ENCODE measurements at regions not wholly inside any gene's neighbourhood (a gene's known extent, or its start where the extent isn't known, plus 50 kb on each side); places are given as distances from the start of the nearest gene placed in this dataset.

- no peak overlapping the region for H3K27ac ChIP-seq (ENCODE audit: low read depth in 2 of 2, low read length in 1 of 2)
- H3F3A ChIP-seq (replicated peaks; ENCODE audit: insufficient read depth), result no peaks in the 10 kb centered on the region
- H3K36me3 ChIP-seq (replicated peaks in 1 of 2; ENCODE audit: control insufficient read depth in 1 of 2, insufficient read depth in 2 of 2, low read length in 1 of 2), result no peaks in the 10 kb centered on the region
- H3K9ac ChIP-seq, result no peak overlapping the region
- H3K9me2 ChIP-seq, result no peaks in the 10 kb centered on the region
- CTCF ChIA-PET, result interaction anchor here (0.7 to 2.5 kb wide), 9 partner anchors 9 to 108 kb away, joined by 3 to 22 read pairs (median 3); no protein-coding TSS in a partner anchor
- WGBS (ENCODE audit: low lambda C conversion rate), result 7% methylated on average over 6 of the region's 12 CpGs
- TF ChIP-seq GATA2 (CRISPR knock-in tag; IDR thresholded peaks at IDR 0.05) (no peak), RFX5 (IDR thresholded peaks at IDR 0.05; ENCODE audit: low read length) (no peak), FOSL2 (IDR thresholded peaks at IDR 0.05; ENCODE audit: borderline replicate concordance, low read depth) (no peak), CHD2 (IDR thresholded peaks at IDR 0.05; ENCODE audit: low read length, partially characterized antibody) (no peak), USF1 (IDR thresholded peaks at IDR 0.05; ENCODE audit: borderline replicate concordance, low read depth) (no peak), NFIC (IDR thresholded peaks at IDR 0.05; ENCODE audit: borderline replicate concordance) (no peak), MEF2A (IDR thresholded peaks at IDR 0.05; ENCODE audit: borderline replicate concordance, low read depth) (no peak), MAX (IDR thresholded peaks at IDR 0.05; ENCODE audit: low read depth) (no peak), ZBTB33 (IDR thresholded peaks at IDR 0.05; ENCODE audit: borderline replicate concordance, low read depth) (no peak), FOXM1 (IDR thresholded peaks at IDR 0.05; ENCODE audit: low read depth) (no peak), ELF1 (IDR thresholded peaks at IDR 0.05) (no peak), RCOR1 (IDR thresholded peaks at IDR 0.05; ENCODE audit: low read length) (no peak), FOXJ3 (CRISPR knock-in tag; IDR thresholded peaks at IDR 0.05) (no peak)
- H3K4me3 ChIP-seq (ENCODE audit: low read depth in 2 of 2, low read length in 1 of 2), result no peak overlapping the region
- H3K4me2 ChIP-seq, result no peak overlapping the region
- H2AFZ ChIP-seq (ENCODE audit: low read depth), result no peak overlapping the region
- no peaks in the 10 kb centered on the region for H4K20me1 ChIP-seq (ENCODE audit: insufficient read depth)
- no peaks in the 10 kb centered on the region for H3K79me2 ChIP-seq (ENCODE audit: insufficient read depth)
- POLR2A ChIA-PET, result no interaction called here
- H3K27me3 ChIP-seq (ENCODE audit: insufficient read depth), result no peaks in the 10 kb centered on the region; the same call in 1 of the 2 replicates
- H3K4me1 ChIP-seq (ENCODE audit: control insufficient read depth in 1 of 2, insufficient read depth in 2 of 2, low read depth in 1 of 2, low read length in 1 of 2), result no peaks in the 10 kb centered on the region
- H3K9me3 ChIP-seq, result no peaks in the 10 kb centered on the region
- no peak for DNase-seq
Measured at GRCh38 chr14:25430808-25431207, 380.9 kb upstream of the STXBP6 start.

GRCh38 chr14:25412998-25413397 lies 363.1 kb upstream of the STXBP6 start:
- Histone ChIP-seq H3K79me2 (ENCODE audit: insufficient read depth) (no peaks in the 10 kb centered on the region), H3K9me3 (no peaks in the 10 kb centered on the region), H3K27ac (ENCODE audit: low read depth in 2 of 2, low read length in 1 of 2) (no peak overlapping the region), H3K9me2 (no peaks in the 10 kb centered on the region), H3K4me1 (ENCODE audit: control insufficient read depth in 1 of 2, insufficient read depth in 2 of 2, low read depth in 1 of 2, low read length in 1 of 2) (no peaks in the 10 kb centered on the region), H4K20me1 (ENCODE audit: insufficient read depth) (no peaks in the 10 kb centered on the region), H3K36me3 (replicated peaks in 1 of 2; ENCODE audit: control insufficient read depth in 1 of 2, insufficient read depth in 2 of 2, low read length in 1 of 2) (no peaks in the 10 kb centered on the region), H3K4me2 (no peak overlapping the region), H3K27me3 (ENCODE audit: insufficient read depth) (peaks cover 6% of the 10 kb centered on the region), H2AFZ (ENCODE audit: low read depth) (no peak overlapping the region), H3K9ac (no peak overlapping the region), H3K4me3 (ENCODE audit: low read depth in 2 of 2, low read length in 1 of 2) (no peak overlapping the region), H3F3A (replicated peaks; ENCODE audit: insufficient read depth) (no peaks in the 10 kb centered on the region)
- DNase-seq, result no peak
- CTCF ChIA-PET, result interaction anchor here (0.8 to 4.3 kb wide), 6 partner anchors 9 to 37 kb away, joined by 3 to 37 read pairs (median 4); no protein-coding TSS in a partner anchor
- POLR2A ChIA-PET, result no interaction called here
- TF ChIP-seq REST (IDR thresholded peaks at IDR 0.05; ENCODE audit: low read depth, low read length), result peak; percentile 56; the same call in 1 of the 2 replicates
- no peak for TF ChIP-seq YY1 (IDR thresholded peaks at IDR 0.05; ENCODE audit: low read depth)

All from SK-N-SH (cell line).